ENCODE measurements at regions not wholly inside any gene's neighbourhood (a gene's known extent, or its start where the extent isn't known, plus 50 kb on each side); places are given as distances from the start of the nearest gene placed in this dataset.

DNA sequence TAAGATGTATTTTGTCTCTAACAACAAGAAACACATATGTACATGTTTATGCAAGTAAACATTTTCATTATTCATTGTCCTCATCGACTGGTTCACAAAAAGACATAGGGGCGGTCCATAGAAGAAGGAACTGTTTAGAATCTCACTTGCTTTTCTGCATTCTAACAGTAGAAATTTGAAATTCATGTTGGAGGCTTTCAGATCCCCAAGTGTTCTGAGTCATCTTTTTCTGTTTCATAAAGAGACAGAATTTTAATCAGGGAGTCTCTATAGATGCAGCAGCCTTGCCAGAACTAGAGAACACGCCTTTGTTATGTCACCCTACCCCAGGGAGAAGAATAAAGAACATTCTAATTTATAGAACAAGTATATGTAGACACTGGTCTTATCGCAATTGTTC, 324.3 kb downstream of the GABRG2 start:
- TF ChIP-seq SP1 (CRISPR knock-in tag; conservative IDR thresholded peaks at IDR 0.05) (no peak), TCF7 (CRISPR knock-in tag; IDR thresholded peaks at IDR 0.05; ENCODE audit: low read depth) (no peak), TP53 (CRISPR knock-in tag; IDR thresholded peaks at IDR 0.05) (no peak), ELF4 (CRISPR knock-in tag; IDR thresholded peaks at IDR 0.05; ENCODE audit: low read depth) (no peak)
- TF ChIP-seq, protein P1, sequence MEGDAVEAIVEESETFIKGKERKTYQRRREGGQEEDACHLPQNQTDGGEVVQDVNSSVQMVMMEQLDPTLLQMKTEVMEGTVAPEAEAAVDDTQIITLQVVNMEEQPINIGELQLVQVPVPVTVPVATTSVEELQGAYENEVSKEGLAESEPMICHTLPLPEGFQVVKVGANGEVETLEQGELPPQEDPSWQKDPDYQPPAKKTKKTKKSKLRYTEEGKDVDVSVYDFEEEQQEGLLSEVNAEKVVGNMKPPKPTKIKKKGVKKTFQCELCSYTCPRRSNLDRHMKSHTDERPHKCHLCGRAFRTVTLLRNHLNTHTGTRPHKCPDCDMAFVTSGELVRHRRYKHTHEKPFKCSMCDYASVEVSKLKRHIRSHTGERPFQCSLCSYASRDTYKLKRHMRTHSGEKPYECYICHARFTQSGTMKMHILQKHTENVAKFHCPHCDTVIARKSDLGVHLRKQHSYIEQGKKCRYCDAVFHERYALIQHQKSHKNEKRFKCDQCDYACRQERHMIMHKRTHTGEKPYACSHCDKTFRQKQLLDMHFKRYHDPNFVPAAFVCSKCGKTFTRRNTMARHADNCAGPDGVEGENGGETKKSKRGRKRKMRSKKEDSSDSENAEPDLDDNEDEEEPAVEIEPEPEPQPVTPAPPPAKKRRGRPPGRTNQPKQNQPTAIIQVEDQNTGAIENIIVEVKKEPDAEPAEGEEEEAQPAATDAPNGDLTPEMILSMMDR (IDR thresholded peaks at IDR 0.05): no peak
- TF ChIP-seq, protein P2, sequence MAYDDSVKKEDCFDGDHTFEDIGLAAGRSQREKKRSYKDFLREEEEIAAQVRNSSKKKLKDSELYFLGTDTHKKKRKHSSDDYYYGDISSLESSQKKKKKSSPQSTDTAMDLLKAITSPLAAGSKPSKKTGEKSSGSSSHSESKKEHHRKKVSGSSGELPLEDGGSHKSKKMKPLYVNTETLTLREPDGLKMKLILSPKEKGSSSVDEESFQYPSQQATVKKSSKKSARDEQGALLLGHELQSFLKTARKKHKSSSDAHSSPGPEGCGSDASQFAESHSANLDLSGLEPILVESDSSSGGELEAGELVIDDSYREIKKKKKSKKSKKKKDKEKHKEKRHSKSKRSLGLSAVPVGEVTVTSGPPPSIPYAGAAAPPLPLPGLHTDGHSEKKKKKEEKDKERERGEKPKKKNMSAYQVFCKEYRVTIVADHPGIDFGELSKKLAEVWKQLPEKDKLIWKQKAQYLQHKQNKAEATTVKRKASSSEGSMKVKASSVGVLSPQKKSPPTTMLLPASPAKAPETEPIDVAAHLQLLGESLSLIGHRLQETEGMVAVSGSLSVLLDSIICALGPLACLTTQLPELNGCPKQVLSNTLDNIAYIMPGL (CRISPR knock-in tag; IDR thresholded peaks at IDR 0.05): no peak
- TF ChIP-seq, protein P3, sequence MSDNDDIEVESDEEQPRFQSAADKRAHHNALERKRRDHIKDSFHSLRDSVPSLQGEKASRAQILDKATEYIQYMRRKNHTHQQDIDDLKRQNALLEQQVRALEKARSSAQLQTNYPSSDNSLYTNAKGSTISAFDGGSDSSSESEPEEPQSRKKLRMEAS (CRISPR knock-in tag; IDR thresholded peaks at IDR 0.05): no peak

All from WTC11 (cell line).